GM12878 (cell line): ENCODE measurements at regions not wholly inside any gene's neighbourhood (a gene's known extent, or its start where the extent isn't known, plus 50 kb on each side); places are given as distances from the start of the nearest gene placed in this dataset.

Experiments used
- CBX3 ChIP-seq: fragments of 200-600 bp; sonication (generic); IDR thresholded peaks from 2 replicates; pipeline ENCODE4 v1.6.1; 2016; ENCODE audit warnings: low read depth, borderline replicate concordance
- KLF5 ChIP-seq: fragments of 450-650 bp; IDR thresholded peaks from 2 replicates; pipeline ENCODE4 v1.6.1; 2014; ENCODE audit warnings: mild to moderate bottlenecking; ENCODE audit not compliant: partially characterized antibody
- NR2C2 ChIP-seq: IDR thresholded peaks from 2 replicates; pipeline ENCODE4 v1.6.1; 2011; ENCODE audit warnings: borderline replicate concordance, low read depth; ENCODE audit not compliant: control insufficient read depth, insufficient read length
- PAX5 ChIP-seq: IDR thresholded peaks from 2 replicates; pipeline ENCODE4 v1.6.1; 2011; ENCODE audit warnings: low read depth, low read length, borderline replicate concordance
- TF ChIP-seq, protein P1 (sequence below): IDR thresholded peaks from 2 replicates; pipeline ENCODE4 v1.6.1; 2012; ENCODE audit warnings: improper control_type of control experiment, low read depth, low read length; ENCODE audit not compliant: insufficient replicate concordance
- TF ChIP-seq, protein P2 (sequence below): IDR thresholded peaks from 2 replicates; pipeline ENCODE4 v1.6.1; 2012; ENCODE audit warnings: low read depth, low read length, improper control_type of control experiment
- TF ChIP-seq, protein P3 (sequence below): fragments of 450-650 bp; formaldehyde crosslinking; IDR thresholded peaks from 2 replicates; pipeline ENCODE4 v1.4.0; 2022; ENCODE audit warnings: mild to moderate bottlenecking, moderate library complexity

DNA sequence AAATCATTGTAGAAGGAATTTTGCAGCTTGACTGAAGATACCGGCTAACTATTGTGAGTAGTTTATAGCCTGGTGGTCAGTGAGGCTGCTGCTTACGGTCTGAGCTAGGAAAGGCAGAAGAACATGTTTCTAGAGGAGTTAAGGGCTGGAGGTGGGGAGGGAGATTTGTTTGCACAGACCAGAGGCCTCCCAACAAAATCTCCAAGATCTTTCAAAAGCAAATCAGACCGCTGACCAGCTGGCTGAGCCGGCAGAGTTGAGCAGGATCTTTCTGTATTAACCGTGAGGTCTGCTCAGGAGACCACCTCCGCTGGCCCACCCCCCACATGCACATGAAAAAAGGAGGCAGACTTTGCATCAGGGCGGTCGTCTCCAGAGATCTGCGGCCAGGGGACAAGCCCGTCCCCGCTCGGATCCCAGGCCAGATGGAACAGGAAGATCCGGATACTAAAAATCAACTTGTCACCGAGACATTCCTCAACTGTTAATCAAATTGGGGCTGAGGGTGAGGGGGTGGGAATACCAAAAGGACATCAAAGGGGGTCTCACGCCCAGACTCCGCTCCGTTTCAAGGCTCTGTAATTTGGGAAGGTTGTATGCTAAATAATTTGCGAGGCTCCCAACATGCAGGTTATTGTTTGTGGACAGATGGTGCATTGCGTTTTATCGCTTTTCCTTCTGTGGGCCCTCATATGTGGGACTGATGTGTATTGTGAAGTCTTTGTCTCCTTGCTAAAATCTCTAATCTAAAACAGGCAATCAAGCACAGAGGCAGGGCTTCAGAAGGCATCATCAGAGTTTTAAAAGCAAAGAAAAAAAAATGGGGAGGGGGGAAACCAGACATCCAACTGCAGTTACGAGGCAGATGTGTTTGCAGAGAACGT is 319.0 kb downstream of the ZNF536 start (continued):
- TF ChIP-seq, protein P1, sequence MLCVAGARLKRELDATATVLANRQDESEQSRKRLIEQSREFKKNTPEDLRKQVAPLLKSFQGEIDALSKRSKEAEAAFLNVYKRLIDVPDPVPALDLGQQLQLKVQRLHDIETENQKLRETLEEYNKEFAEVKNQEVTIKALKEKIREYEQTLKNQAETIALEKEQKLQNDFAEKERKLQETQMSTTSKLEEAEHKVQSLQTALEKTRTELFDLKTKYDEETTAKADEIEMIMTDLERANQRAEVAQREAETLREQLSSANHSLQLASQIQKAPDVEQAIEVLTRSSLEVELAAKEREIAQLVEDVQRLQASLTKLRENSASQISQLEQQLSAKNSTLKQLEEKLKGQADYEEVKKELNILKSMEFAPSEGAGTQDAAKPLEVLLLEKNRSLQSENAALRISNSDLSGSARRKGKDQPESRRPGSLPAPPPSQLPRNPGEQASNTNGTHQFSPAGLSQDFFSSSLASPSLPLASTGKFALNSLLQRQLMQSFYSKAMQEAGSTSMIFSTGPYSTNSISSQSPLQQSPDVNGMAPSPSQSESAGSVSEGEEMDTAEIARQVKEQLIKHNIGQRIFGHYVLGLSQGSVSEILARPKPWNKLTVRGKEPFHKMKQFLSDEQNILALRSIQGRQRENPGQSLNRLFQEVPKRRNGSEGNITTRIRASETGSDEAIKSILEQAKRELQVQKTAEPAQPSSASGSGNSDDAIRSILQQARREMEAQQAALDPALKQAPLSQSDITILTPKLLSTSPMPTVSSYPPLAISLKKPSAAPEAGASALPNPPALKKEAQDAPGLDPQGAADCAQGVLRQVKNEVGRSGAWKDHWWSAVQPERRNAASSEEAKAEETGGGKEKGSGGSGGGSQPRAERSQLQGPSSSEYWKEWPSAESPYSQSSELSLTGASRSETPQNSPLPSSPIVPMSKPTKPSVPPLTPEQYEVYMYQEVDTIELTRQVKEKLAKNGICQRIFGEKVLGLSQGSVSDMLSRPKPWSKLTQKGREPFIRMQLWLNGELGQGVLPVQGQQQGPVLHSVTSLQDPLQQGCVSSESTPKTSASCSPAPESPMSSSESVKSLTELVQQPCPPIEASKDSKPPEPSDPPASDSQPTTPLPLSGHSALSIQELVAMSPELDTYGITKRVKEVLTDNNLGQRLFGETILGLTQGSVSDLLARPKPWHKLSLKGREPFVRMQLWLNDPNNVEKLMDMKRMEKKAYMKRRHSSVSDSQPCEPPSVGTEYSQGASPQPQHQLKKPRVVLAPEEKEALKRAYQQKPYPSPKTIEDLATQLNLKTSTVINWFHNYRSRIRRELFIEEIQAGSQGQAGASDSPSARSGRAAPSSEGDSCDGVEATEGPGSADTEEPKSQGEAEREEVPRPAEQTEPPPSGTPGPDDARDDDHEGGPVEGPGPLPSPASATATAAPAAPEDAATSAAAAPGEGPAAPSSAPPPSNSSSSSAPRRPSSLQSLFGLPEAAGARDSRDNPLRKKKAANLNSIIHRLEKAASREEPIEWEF, result no peak
- TF ChIP-seq NR2C2, result no peak
- TF ChIP-seq KLF5, result no peak
- TF ChIP-seq CBX3, result no peak
- TF ChIP-seq PAX5, result no peak
- TF ChIP-seq, protein P2, sequence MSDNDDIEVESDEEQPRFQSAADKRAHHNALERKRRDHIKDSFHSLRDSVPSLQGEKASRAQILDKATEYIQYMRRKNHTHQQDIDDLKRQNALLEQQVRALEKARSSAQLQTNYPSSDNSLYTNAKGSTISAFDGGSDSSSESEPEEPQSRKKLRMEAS, result no peak
- TF ChIP-seq, protein P3, sequence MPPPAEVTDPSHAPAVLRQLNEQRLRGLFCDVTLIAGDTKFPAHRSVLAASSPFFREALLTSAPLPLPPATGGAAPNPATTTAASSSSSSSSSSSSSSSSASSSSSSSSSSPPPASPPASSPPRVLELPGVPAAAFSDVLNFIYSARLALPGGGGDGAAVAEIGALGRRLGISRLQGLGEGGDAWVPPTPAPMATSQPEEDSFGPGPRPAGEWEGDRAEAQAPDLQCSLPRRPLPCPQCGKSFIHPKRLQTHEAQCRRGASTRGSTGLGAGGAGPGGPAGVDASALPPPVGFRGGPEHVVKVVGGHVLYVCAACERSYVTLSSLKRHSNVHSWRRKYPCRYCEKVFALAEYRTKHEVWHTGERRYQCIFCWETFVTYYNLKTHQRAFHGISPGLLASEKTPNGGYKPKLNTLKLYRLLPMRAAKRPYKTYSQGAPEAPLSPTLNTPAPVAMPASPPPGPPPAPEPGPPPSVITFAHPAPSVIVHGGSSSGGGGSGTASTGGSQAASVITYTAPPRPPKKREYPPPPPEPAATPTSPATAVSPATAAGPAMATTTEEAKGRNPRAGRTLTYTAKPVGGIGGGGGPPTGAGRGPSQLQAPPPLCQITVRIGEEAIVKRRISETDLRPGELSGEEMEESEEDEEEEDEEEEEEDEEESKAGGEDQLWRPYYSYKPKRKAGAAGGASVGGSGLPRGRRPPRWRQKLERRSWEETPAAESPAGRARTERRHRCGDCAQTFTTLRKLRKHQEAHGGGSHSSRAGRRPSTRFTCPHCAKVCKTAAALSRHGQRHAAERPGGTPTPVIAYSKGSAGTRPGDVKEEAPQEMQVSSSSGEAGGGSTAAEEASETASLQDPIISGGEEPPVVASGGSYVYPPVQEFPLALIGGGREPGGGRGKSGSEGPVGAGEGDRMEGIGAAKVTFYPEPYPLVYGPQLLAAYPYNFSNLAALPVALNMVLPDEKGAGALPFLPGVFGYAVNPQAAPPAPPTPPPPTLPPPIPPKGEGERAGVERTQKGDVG (CRISPR knock-in tag), result no peak
